ENCODE measurements at regions not wholly inside any gene's neighbourhood (a gene's known extent, or its start where the extent isn't known, plus 50 kb on each side); places are given as distances from the start of the nearest gene placed in this dataset.

- TF ChIP-seq EZH2 (IDR thresholded peaks at IDR 0.05; ENCODE audit: borderline replicate concordance, insufficient read depth, low read depth, low read length, poor library complexity, severe bottlenecking) (no peak), CTCF (IDR thresholded peaks at IDR 0.05) (no peak)
These were observed 218.0 kb downstream of the ZBBX start for GRCh38 chr3:167162083-167162482.
